Fibroblast of skin of abdomen (primary cell): ENCODE measurements at regions not wholly inside any gene's neighbourhood (a gene's known extent, or its start where the extent isn't known, plus 50 kb on each side); places are given as distances from the start of the nearest gene placed in this dataset.

Experiments
- DNase-seq: peaks from one replicate; pipeline ENCODE4 v3.0.0-alpha.2; 2013

DNA sequence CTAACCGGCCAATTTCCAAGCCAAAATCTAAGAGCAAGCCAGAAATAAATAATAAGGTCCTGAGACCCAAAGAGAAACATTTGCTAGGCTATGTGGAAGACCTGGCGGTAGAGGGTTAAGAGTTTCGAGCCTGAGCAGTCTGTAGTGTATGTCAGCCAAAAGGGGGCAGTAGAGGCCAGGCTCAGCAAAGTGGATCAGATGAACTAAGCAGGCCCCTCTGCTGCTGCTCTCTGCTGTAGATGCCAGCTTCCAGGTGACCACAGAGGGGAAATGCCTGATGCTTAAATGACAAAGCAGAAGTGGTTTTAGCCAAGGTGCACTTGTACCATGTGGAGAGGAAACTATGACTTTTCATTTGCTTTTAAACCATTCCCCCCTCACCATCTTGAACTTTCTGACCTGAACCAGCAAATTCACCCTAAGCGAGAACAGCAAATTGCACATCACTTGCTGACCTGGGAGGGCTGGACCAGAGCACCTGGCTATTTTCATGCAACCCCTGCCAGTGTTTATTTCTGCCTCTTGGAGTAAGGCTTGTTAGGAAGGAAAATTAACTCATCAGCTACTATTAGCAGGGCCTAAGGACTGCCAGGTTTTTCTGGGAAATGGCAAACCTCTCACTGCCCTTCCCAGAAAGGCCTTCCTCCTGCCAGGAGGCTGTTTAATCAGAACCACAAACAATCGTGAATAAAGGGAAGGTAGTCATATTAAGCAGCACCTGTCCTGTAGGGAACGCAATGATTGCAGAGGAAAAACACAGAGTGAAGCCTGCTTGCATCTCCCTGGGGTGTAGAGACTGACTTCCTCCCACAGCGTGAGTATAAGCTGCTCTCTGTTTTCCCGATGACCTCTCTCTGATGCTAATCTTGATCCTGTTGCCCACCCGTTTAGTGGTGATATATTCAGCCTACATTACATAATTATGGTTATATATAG is 818.2 kb downstream of the TLR4 start:
- peak; percentile 28 for DNase-seq

GRCh38 chr9:118527261-118527660 is 823.1 kb downstream of the TLR4 start:
- no peak for DNase-seq

GRCh38 chr9:118529210-118529609 is 825.0 kb downstream of the TLR4 start:
- no peak for DNase-seq

GRCh38 chr9:118529624-118530214 is 825.5 kb downstream of the TLR4 start:
- no peak for DNase-seq

- DNase-seq: no peak
Measured at GRCh38 chr9:118532592-118532991, 828.4 kb downstream of the TLR4 start.

DNA sequence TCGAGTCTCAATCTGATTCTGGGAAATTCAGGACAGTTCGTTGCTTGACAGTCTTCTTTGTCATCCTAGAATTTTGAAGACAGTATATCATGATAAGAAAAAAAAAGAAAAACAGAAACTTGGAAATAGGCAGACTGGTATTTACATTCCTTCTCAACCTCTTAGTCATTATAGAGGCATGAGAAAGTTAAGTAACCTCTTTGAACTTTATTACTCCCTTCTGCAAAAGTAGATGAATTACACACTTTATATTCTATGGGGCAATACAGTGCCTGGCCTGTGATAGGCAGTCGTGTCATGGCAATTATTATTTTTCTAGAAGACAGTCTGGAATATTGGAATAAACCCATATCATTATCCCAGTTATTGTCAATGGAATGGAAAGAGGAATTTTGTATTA is 828.9 kb downstream of the TLR4 start:
- no peak for DNase-seq

DNA sequence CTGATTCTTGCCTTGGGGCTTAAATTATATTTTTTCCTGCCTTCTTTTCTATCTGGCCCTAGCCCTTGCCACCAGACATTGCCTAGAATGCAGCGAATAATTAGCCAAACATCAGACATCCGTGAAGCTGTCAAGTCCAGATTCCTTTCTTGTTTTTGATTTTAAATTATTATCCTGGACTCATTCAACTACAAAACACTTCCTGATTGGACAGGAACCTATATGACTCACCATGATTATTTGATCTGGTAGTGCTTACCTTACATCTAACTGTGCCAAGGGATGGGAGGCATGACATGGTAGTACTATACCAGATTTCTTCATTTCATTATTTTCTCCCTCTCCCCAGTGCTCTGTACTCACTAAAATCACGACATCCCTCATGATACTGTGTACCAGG is 829.6 kb downstream of the TLR4 start:
- DNase-seq: no peak

DNA sequence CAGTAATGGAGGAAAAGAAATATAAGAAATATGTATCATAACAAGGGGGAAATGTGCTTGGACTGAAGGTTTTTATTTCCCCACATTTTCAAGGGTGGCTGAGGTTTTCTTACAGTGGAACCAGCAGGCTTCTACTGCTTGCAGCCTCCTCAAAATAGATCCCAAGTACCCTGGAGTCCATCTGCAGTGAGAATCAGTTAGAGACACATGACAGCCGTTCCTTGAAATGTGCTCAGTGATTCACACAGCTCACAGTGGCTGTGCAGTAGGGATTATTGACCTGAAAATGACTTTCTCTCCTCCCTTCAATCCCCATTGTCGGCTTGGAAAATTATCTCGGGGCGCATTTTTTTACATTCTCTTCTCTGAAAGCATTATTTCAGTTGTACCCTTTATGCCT is 832.0 kb downstream of the TLR4 start:
- no peak for DNase-seq

DNA sequence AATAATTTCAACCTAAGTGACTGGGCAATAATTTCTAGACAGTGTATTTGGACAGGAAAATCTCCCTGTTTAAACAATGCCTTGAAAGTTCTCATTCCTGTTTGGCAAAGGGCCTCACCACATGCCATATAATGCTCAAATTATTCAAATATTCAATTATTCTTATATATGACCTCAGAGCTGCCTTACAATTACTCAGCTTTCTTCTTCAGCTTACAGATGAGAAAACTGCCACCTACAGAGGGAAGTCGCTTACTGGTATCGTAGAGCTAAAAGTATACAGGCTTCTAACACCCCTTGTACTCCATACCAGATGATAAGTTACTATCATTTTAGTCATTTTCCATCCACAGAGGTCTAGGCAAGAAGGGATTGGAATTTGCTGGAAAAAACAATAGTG is 830.3 kb downstream of the BRINP1 start:
- DNase-seq: no peak

DNA sequence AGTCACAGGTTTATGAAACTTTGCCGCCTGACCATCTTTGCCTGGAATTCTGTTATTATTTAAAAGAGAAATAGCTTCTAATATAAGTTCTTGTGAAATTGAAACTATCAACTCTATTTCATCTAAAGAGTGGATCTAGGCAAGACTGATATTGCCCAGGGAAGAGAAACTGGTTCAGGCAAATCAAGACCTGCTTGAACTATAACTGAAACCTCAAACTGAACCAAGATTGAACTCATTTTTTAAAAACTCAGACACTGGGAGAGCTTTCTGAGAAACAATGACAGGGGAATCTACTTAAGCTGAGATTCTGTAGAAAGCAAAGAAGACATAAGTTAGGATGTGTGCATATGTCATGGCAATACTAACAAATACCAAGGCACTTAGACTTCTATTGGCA is 815.8 kb downstream of the BRINP1 start:
- no peak for DNase-seq

- DNase-seq: no peak
Measured at GRCh38 chr9:118554987-118555386, 814.2 kb downstream of the BRINP1 start.

- DNase-seq: no peak
Measured at GRCh38 chr9:118558026-118558425, 811.2 kb downstream of the BRINP1 start.

DNA sequence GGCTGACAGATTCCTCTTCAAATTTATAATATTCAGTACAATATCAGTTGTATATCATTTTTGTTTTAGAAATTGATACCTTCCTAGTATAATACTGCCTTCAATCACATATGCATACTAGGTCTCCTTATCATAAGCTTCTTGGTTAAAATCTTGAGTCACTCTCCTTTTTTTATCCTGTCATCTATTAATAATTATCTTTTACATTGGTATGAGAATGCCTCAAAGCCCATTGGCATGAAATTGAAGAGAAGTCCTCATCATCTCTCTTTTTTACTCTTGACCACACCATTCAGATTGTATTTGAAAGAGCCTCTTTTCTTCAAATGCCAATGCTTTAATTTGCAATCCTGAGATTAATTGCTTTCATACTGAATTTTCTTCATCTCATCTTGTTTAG is 810.3 kb downstream of the BRINP1 start:
- DNase-seq: no peak

GRCh38 chr9:118561051-118561450 is 808.2 kb downstream of the BRINP1 start:
- DNase-seq: no peak

- peak; percentile 24 for DNase-seq
Measured at GRCh38 chr9:118563677-118564076, 805.6 kb downstream of the BRINP1 start.

GRCh38 chr9:118567861-118568260 is 801.4 kb downstream of the BRINP1 start:
- no peak for DNase-seq

DNA sequence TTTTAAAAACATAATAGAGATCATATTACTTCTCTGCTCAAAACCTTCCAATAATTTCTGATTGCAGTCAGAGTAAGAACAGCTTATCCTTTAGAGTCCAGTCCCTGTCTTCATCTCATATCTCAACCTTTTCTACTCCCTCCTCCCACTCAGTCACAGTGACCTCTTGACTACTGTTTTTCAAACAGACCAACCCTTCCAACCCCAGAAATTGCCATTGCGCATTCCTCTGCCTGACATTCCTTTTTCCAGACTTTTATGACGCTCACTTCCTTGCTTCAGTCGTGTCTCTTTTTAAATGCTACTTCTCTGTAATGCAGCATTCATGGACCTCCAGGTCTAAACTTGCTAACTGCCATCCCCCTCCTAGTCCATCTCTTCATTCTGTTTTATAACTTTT is 800.5 kb downstream of the BRINP1 start:
- DNase-seq: no peak

DNA sequence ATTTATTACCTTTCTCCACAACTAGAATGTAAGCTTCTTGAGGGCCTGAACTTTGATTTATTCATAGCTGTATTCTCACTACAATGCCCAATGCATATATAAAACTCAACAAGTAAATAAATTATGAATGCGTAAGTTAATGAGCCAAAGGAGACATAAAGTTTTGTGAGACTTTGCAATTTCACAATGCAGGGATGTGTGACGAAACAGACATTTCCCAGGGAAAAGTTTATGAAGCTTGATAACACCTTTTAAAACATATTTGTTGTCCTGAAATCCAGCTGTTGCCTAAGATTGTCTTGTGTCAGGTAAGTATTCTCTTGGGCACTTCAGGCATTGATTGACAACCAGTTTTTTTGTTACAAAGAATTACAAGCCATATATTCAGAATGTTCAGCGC is 800.1 kb downstream of the BRINP1 start:
- no peak for DNase-seq

DNA sequence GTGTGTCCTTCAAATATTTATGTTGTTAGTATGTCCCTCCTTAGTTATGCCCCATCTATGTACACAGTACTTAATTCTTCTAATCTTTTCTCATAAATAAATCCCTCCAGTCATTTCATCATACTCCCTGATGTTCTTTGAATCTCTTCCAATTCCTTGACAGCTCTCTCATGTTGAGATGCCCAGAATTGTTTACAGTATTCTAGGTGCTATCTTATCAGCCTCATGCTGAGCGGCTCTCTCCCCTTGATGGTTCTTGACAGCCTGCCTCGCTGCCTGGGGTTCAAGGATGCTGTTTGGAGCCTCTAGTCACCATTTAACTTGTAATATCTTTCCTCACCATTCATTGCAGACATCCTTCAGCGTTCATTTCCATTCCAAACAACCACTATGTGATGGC is 799.2 kb downstream of the BRINP1 start:
- DNase-seq: no peak

GRCh38 chr9:118575341-118576070 is 793.7 kb downstream of the BRINP1 start:
- DNase-seq: peak; percentile 24

DNA sequence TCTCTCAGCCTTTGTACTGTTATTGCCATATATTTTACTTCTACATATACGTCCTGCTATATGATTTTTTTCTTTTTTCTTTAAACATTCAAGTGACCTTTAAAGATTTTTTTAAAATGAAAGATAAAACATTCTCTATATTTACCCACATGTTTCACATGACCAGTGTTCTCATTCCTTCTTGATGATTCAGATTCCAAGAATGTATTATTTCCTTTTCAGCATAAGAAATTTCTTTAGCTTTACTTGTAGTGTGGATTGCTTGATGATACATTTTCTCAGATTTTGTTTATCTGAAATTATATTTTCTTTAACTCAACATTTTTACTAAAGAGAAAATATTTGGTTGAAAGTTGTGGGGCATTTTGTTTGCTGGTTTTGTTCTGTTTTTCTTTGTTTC is 792.1 kb downstream of the BRINP1 start:
- peak; percentile 60 for DNase-seq

- DNase-seq: peak; percentile 51
Measured at GRCh38 chr9:118578467-118578866, 790.8 kb downstream of the BRINP1 start.

- no peak for DNase-seq
Measured at GRCh38 chr9:118583414-118583813, 785.8 kb downstream of the BRINP1 start.

- DNase-seq: no peak
Measured at GRCh38 chr9:118586978-118587377, 782.3 kb downstream of the BRINP1 start.
